RWPE2 (cell line): ENCODE measurements at regions not wholly inside any gene's neighbourhood (a gene's known extent, or its start where the extent isn't known, plus 50 kb on each side); places are given as distances from the start of the nearest gene placed in this dataset.

ENCODE experiments used
- ATAC-seq: fragments of 200-7000 bp; cut with Tn5 transposase; 3 replicates; pipeline ENCODE4 v1.9.1; 2021; ENCODE audit warnings: low read depth
- DNase-seq: peaks from one replicate; pipeline ENCODE4 v3.0.0-alpha.2; 2020; ENCODE audit warnings: low spot score
- H3K27ac ChIP-seq: fragments of 450-650 bp; 2 replicates; pipeline ENCODE4 v1.5.1; 2017; ENCODE audit warnings: mild to moderate bottlenecking; ENCODE audit not compliant: poor library complexity, severe bottlenecking
- H3K27me3 ChIP-seq: fragments of 250-450 bp; sonication (Bioruptor Pico); 2 replicates; pipeline ENCODE4 v1.5.1; 2021; ENCODE audit warnings: mild to moderate bottlenecking, moderate library complexity; ENCODE audit not compliant: insufficient read depth, poor library complexity, severe bottlenecking
- H3K36me3 ChIP-seq: fragments of 250-450 bp; sonication (Bioruptor Pico); 2 replicates; pipeline ENCODE4 v1.5.1; 2020; ENCODE audit warnings: low read depth, mild to moderate bottlenecking, moderate library complexity
- H3K4me1 ChIP-seq: fragments of 250-450 bp; sonication (Bioruptor Pico); 2 replicates; pipeline ENCODE4 v1.5.1; 2021; ENCODE audit warnings: mild to moderate bottlenecking, moderate library complexity; ENCODE audit not compliant: insufficient read depth, poor library complexity, severe bottlenecking
- H3K4me3 ChIP-seq: fragments of 250-450 bp; sonication (Bioruptor Pico); 2 replicates; pipeline ENCODE4 v1.5.1; 2021; ENCODE audit warnings: mild to moderate bottlenecking, moderate library complexity; ENCODE audit not compliant: severe bottlenecking
- H3K9me3 ChIP-seq: fragments of 250-450 bp; sonication (Bioruptor Pico); 2 replicates; pipeline ENCODE4 v1.5.1; 2021; ENCODE audit warnings: mild to moderate bottlenecking, moderate library complexity; ENCODE audit not compliant: severe bottlenecking
- TF ChIP-seq, protein P1 (sequence below): fragments of 450-650 bp; IDR thresholded peaks from one replicate; pipeline ENCODE4 v1.5.1; 2017; ENCODE audit warnings: mild to moderate bottlenecking, moderate library complexity; ENCODE audit not compliant: poor library complexity, severe bottlenecking

DNA sequence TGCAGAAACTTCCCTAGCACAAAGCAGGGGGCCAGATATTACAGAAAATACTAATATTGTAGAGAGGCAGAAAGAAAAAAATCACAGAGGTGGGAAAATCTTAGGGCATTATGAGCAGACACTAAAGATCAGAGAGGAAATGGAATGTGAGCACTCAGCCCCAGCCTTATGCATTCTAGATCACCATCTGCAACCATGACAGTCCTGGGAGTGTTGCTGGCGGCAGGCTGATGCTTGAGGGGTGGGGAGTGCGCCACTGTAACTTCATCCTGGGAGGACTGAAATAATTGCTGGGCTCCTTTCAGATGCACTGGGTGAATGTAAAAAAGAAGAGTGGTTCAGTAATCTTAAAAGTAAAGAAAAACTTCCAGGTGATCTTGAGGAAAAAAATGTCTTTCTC, 427.6 kb upstream of the SEMA6D start:
- no peak for ATAC-seq
- Histone ChIP-seq H3K27me3 (peaks cover 17% of the 10 kb centered on the region), H3K4me3 (no peak overlapping the region), H3K27ac (no peak overlapping the region), H3K36me3 (no peaks in the 10 kb centered on the region), H3K4me1 (no peaks in the 10 kb centered on the region), H3K9me3 (no peaks in the 10 kb centered on the region)
- DNase-seq = no peak
- TF ChIP-seq, protein P1, sequence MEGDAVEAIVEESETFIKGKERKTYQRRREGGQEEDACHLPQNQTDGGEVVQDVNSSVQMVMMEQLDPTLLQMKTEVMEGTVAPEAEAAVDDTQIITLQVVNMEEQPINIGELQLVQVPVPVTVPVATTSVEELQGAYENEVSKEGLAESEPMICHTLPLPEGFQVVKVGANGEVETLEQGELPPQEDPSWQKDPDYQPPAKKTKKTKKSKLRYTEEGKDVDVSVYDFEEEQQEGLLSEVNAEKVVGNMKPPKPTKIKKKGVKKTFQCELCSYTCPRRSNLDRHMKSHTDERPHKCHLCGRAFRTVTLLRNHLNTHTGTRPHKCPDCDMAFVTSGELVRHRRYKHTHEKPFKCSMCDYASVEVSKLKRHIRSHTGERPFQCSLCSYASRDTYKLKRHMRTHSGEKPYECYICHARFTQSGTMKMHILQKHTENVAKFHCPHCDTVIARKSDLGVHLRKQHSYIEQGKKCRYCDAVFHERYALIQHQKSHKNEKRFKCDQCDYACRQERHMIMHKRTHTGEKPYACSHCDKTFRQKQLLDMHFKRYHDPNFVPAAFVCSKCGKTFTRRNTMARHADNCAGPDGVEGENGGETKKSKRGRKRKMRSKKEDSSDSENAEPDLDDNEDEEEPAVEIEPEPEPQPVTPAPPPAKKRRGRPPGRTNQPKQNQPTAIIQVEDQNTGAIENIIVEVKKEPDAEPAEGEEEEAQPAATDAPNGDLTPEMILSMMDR = no peak

DNA sequence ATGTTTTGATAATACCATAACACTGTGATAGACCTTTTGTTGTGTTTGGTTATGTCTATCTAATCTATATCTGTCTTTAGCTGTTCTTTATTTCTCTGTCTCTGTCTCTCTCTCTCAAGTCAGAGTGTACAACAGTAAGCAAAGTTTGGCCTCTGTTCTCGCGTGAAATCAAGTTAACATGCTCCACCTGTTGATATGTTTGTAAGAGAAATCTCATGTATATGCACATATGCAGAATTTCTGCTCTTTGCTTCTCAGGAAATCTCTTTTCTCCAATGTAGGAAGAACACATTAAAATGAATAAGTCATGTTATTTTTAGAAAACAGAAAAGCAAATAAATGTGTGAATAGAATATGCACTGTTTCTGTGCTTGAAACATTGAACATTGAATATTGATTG, 425.5 kb upstream of the SEMA6D start:
- Histone ChIP-seq H3K27me3 (peaks cover 4% of the 10 kb centered on the region), H3K4me3 (no peak overlapping the region), H3K36me3 (no peaks in the 10 kb centered on the region), H3K27ac (no peak overlapping the region), H3K9me3 (no peaks in the 10 kb centered on the region), H3K4me1 (no peaks in the 10 kb centered on the region)
- ATAC-seq (no peak), DNase-seq (no peak)
- TF ChIP-seq, protein P1 = no peak

DNA sequence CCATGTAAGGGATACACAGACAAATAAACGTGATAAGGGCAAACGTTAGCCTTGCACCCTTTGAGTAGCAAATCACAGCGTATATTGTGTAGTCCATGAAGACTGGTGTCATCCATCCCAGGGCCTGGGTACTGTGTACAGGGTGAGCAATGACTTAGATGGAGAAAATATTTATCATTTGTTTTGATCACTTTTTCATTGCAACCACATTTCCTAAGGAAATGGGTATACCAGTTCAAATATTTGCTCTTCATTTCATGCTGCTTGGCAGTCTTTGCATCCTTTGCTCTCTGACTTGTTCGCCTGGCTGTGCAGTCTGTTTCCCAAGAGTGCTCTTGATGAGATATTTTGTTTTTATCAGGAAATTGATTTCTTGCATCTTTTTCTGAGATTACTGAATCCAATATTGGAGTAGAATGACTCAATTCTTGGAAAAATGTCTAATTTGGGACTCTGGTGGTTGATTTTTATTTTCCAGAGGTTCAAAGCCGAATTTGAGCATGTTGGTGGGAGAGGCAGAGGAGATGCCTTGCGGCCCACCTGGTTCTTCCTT, 424.6 kb upstream of the SEMA6D start:
- ATAC-seq (no peak), DNase-seq (no peak)
- no peak overlapping the region for H3K27ac ChIP-seq
- no peaks in the 10 kb centered on the region for H3K36me3 ChIP-seq
- no peaks in the 10 kb centered on the region for H3K9me3 ChIP-seq
- TF ChIP-seq, protein P1 = no peak
- peaks cover 4% of the 10 kb centered on the region for H3K27me3 ChIP-seq
- no peak overlapping the region for H3K4me3 ChIP-seq
- no peaks in the 10 kb centered on the region for H3K4me1 ChIP-seq

DNA sequence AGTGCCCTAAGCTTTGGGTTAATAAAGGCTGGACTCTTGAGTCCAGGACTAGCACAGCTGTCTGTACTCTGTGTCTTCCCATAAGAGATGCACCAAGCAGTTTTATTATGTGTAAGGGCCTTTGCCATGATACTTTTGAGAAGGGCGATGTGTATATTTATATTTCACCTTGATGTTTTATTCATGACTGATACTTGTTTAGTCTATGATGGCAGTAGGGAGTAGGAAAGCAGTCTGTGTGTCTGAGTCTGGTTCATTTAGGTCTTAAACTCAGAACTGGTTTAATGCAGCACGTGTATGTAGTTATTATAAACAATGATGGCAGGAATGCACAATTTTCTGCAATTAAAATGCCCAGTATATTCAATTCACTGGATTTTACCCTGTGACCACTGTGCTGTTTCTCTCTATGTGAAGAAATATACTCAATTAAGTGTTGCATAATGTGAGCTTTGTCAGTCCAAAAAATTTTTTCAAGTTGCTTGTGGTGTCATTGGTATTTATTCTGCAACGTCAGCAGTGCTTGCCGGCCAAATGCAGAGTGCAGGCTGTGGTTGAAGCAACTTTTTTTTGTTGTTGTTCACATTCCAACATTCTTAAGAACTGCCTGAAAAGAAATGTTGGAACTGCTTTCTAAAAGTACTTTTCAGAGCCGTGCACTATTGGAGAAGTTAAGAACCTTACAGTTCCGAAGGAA, 423.7 kb upstream of the SEMA6D start:
- Histone ChIP-seq H3K27ac (no peak overlapping the region), H3K9me3 (no peaks in the 10 kb centered on the region), H3K27me3 (peaks cover 4% of the 10 kb centered on the region), H3K4me3 (no peak overlapping the region), H3K4me1 (no peaks in the 10 kb centered on the region), H3K36me3 (no peaks in the 10 kb centered on the region)
- ATAC-seq (peak; percentile 23; the same call in 1 of the 3 replicates), DNase-seq (no peak)
- TF ChIP-seq, protein P1 = no peak

DNA sequence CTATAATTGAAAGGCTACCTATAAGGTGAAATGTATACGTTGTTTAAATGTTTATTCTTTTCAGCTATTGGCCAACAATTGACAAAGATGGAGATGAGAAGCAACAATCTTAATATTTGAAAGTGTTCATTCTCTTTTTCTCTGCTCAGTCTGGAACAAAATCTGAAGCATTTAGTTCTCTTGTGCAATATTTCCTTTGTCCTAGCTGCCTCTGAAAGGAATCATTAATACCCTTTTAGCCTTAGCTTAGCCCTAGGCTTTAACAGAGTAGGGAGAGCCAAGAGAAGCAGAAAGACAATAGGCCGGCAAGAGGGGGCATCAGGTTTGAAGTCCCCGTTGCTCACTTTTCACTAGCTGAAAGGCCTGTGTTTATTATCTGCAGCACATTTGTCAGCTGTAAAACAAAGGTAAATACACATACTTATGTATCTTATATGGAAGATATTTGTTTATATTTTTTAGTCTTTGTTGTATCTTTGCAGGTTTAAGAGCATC, 422.5 kb upstream of the SEMA6D start:
- Histone ChIP-seq H3K9me3 (no peaks in the 10 kb centered on the region), H3K4me1 (peaks cover 3% of the 10 kb centered on the region), H3K27ac (no peak overlapping the region), H3K4me3 (no peak overlapping the region), H3K27me3 (peaks cover 4% of the 10 kb centered on the region), H3K36me3 (no peaks in the 10 kb centered on the region)
- DNase-seq (no peak), ATAC-seq (no peak)
- TF ChIP-seq, protein P1 = no peak
